NCI-H1048 (cell line): ENCODE measurements at regions not wholly inside any gene's neighbourhood (a gene's known extent, or its start where the extent isn't known, plus 50 kb on each side); places are given as distances from the start of the nearest gene placed in this dataset.

Source experiments
- DNase-seq: peaks from one replicate; lab custom pipeline; 2025; lab: John Stamatoyannopoulos, UW

DNA sequence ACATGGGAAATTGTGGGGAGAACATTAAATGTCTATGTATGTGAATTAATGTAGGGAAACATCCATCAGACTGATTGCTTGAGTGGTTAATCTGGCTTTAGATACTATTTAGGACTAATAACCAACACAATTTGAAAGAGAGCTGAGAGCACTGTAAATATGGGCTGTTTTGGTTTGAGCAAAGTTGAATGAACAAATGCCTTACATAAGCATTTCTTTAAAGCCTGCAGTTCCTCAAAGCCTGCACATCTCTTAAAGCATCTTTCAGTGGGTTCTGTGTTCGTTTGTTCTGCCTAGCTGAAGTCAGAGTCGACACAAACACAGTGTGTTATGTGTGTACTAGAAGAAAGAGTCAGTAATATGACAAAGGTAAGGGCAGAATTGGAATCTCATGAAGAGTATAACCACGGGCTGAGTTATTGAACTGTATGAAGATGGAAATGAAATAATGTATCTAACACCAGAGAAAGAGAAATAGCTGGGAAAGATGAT is 350.0 kb downstream of the SIPA1L2 start:
- DNase-seq, result no peak

DNA sequence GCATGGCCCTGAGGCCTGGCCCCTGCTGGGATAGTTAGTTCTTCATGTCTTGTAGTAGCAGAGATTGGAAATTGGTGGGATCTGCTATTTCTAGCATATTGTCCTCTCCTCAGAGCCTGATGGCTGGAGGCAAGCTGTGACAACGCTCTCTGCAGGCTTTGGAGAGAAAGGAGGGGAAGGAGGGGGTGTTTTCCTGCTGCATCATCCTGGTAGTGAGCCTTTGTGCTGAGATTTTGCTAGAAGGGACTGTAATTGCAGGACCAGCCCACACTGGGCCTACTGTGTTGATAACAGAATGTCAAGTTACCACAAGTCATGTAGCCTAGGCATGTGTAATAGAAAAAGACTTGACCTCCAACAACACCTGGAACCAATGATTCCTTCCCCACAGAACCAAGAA is 351.0 kb downstream of the SIPA1L2 start:
- no peak for DNase-seq

DNA sequence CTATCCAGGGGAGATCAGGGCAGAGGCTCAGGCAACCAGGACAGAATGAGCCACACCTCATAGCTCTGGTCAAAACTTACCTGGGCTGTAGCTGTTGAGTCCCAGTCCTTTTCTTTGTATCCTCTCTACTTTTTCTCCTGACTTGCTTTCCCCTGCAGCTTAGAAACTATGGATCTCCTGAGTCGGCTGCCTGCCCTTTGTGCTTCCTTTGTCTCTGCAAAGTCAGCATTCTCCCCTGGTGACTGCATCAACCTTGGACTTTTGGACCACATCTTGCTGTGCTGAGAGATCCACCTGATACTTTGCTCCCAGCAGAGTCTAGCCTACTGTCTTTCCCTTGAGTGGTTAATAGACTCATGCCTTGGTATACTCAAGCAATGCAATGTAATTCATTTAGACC is 353.3 kb downstream of the SIPA1L2 start:
- DNase-seq, result no peak

DNA sequence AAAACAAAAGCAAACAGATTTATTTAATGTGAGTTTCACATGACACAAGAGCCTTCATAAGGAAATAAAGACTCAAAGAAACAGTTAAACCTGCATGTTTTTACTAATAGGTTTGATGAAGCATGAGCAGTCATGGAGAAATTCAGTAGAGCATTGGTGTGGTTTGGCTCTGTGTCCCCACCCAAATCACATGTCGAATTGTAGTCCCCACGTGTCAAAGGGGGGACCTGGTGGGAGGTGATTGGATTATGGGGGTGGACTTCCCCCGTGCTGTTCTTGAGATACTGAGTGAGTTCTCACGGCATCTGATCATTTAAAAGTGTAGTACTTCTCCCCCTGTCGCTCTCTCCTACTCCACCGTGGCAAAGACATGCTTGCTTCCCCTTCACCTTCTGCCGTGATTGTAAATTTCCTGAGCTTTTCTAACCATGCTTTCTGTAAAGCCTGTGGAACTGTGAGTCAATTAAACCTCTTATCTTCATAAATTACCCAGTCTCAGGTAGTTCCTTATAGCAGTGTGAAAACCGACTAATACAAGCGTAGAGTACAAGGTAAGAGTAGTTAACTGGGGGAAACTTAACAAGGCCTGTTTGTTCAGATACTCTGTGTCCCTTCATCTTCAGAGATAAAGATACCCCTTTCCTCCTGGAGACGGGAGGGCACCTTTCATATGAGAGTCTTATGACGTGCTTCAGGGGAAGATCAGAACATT is 354.8 kb downstream of the SIPA1L2 start:
- no peak for DNase-seq

DNA sequence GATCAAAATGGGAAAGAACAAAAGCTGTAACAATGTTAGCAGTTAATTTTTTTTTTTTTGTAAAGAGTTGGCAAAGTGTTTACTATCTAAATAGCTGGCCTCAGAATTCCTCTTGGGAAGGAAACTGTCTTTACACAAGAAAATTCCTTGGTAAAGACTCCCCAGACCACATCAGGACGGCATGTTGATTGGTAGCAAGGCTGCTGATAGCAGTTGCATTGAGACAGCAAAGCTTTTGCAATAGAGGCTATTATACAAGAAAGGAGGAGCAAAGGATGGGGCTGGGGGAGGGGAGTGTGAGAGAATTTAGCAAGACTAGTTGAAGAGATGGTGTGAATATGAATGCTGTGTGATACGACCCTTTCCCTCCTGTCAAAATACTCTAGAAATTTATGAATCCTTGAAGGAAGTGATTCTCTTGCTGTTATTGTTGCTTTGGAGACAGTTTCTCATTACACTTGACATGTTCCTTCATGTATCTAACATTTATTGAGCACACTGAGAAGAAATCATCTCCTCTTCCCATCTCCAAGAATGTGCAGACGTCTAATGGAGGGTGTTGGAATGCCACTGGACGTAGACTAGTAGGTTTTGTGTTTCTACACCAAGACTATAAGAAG is 355.6 kb downstream of the SIPA1L2 start:
- no peak for DNase-seq

DNA sequence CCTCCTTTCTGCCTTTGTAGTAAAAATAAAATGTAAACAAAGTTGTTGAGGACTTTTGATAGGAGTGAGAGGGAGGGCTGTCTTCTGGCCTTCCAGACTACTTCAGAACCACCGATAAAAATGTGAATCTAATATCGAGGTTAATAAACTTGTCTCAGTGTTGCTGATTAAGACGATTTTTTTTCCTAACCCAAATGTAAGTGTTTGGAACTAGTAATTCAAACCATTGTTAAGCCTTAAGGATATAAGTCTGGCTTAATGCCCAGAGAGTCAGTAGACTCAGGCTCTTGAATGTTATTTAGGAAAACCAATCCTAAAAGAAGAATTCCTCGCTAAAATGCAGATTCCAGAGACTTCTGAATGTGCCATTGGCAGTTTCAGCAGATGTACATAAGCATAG is 356.9 kb downstream of the SIPA1L2 start:
- DNase-seq, result no peak

DNA sequence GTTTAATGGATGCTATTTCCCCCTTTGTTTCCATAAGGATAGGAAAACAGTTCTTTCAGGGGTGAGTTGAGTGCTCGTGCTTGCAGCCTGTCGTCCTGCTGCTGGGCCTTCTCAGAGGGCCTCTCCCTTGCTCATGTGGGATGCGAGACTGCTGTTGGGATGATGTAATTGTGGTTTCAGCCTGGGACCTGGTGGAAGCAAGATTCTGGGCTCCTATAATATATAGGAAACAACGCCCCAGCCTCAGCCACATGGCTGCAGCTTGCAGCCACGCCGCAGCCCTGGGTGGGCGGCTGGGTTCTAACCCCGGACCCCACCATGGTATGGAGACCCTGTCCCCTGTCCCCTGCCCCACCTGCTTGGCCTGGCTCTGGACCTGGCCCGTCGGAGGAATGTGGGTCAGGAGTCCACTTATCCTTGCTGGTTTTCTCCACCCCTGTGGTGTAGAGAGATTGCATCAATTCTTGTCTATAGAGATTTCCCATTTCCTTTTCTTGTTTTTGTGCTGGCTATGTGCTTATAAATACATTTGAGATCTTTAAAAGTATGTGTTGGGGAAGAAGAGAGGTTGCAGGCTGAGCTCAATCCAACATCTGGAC is 357.8 kb downstream of the SIPA1L2 start:
- DNase-seq, result no peak

DNA sequence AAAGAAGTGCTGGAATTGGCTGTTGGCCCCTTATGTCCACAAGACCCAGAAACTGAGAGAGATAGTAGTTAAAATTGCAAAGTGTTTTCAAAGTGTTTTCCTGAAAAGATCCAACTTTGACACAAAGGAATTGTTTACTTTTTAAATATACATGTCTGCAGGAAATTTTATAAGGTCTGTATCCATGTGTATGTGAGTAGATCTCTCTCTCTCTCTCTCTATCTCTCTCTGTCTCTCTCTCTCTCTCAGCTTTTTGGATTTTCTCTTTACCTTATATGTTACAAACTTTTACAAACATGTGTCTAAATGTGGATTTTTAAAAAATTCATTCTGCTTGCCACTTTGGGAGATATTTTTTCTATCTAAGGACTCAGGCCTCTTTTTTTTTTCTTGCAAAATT is 358.6 kb downstream of the SIPA1L2 start:
- no peak for DNase-seq

DNA sequence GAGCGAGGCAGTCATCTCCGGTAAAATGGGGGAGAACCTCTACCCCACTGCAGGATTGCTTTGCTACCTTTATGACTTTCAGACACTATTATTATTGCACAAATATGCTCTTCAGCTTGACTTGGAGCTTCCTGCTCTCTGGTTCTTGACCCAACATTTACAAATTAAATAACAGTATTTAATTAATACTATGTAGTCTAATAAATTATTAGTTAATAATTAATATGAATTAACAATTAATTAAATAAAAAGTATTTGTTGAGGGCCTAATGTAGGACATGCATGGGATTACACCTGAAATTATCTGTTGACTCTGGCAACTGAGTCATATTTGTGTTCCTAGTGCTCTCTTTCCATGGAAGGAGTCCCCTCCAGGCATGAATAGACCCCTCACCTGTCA is 359.9 kb downstream of the SIPA1L2 start:
- no peak for DNase-seq

DNA sequence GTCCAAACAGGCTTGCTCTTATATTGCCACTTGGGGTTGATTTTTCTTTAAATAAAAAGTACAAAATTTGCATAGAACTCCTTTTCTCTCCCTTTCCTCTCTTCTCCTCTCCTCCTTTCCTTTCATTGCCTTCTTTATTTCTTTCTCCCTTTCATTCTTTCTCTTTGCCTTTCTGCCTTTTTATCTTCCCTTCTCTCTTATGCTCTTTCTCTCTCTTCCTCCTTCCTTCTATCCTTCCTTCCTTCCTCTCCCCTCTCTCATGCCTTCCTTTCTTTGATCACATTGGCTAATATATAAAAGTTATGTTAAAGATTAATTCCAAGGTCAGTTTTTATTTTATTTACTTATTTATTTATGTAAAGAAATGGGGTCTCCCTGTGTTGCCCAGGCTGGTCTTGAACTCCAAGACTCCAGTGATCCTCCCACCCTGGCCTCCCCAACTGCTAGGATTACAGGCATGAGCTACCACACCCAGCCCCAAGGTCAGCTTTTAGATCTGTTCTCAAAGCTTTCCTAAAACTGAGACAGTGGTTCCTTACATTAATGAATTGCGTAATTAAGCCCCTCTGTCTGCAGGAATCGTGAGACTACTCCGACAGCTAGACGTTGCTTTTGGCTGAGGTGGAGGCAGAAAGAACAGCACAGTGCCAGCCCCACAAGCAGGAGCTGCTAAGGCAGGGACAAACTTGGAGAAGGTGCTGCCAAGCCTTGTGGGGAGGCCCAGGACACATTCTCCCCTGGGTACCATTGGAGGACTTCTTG is 361.9 kb downstream of the SIPA1L2 start:
- no peak for DNase-seq

DNA sequence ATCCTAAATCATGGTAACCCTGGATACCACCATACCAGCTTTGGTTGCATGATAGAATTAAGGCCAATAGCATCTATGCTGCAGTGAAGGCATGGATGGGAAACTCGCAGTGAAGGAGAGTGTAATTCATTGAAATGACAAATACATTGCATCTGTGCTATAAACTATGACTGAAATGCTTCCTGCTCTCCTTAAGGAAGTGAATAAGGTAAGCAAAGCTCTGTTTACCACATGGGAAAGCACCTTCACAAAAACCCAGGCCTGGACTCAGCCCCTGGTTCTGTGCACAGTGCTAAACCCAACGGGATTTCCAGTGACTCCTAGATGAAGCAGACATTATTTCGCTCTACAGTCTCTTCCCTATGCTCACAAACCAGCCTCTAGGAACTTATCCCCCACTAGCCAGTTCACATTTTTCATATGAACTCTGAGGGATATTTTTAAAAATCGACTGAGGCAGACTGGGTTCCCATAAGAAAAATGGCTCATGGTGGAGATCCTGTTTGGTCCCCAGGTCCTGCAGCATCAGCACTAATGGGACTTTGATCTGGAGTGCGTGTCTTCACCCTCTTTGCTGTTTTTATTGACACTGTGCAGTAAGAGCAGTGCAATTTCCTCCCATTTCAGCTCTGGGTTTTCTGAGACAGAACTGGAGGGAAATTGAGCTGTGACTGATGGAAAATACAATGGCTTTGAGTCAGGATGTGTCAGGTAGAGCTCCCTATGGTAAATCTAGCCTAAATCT is 362.7 kb downstream of the SIPA1L2 start:
- no peak for DNase-seq

DNA sequence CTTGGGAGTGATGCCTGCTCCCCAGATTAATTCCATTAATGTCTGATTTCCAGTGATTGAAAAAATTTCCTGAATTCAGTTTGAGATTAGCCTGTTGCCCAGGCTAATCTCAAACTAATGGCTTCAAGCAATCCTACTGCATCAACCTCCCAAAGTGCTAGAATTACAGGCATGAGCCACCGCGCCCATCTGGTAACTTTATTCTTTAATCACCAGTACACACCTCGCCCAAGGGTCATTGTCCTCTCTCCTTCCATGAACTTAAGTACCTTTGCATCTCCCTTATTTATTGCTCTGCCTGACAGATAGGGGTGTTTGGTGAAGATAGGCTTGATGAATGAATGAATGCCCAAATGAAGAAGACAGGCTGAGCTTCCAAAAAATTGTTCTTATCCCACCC is 366.5 kb downstream of the SIPA1L2 start:
- DNase-seq, result no peak

DNA sequence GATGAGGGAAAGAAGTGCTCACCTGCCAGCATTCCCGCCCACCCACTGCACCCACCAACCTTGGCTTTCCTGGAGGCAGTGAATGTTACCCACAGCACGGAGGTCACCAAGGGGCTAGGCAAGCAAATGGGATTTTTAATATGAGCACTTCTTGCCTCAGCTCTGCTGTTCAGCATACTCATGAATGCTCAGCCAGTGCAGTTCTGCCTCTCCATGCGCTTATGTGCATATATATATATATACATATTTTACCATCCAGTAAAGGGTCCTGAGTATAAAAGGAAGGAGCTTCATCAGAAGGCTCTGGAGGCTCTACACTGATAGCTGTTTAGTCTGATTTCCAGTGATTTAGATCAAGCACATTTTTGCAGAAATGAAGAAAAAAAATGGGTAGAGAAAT is 366.9 kb downstream of the SIPA1L2 start:
- no peak for DNase-seq

DNA sequence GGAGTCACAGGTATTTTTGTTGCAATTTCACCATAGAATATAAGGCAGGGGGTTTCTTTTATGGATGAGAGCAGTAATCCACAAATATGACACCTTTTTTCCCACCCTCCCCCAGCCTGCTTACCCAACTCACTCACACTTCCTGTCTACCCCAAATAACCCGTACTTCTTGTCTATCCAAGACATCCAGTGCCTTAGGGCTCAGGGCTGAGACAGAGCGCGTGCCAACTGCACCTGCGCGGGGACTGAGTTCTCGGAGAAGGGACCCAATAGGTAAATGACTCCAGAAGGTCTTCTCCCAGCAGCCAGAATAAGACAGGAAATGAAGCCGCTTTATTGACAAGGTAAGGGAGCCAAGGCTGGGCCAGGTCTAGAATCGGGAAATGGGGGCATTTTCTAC is 369.1 kb downstream of the SIPA1L2 start:
- DNase-seq, result no peak

DNA sequence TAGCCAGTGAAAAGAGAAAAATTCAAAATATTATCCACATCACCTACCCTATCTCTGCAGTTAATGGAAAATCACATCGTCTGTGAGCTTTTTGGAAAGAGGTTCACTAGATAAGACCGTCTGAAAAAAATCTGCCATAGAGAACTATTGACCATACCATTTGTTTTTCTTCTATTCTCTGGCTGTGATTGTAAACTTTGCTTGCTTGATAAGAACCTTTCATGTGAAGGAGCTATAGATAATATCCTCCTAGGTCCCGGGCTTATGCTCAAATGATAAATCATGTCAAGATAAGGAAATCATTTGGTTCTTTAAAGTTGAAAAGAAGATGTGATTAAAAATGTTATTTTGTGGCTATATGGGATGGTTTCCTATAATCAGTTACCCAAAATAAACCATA is 369.9 kb downstream of the SIPA1L2 start:
- no peak for DNase-seq

DNA sequence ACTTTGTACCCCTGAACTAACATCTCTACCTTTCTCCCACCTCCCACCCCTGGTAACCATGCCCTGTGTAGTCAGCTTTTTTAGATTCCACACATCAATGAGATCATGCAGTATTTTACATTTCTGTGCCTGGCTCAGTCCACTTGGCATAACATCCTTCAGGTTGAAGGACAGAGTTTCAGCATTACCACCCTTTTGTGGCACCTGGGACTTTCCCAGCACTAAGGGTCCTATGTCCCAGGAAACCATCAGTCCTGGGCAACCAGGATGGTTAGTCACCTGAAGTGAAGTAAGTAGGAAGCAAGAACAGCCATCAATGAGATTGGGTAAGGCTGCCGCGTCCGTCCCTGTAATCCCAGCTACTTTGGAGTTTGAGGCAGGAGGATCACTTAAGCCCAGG is 370.6 kb downstream of the SIPA1L2 start:
- no peak for DNase-seq

DNA sequence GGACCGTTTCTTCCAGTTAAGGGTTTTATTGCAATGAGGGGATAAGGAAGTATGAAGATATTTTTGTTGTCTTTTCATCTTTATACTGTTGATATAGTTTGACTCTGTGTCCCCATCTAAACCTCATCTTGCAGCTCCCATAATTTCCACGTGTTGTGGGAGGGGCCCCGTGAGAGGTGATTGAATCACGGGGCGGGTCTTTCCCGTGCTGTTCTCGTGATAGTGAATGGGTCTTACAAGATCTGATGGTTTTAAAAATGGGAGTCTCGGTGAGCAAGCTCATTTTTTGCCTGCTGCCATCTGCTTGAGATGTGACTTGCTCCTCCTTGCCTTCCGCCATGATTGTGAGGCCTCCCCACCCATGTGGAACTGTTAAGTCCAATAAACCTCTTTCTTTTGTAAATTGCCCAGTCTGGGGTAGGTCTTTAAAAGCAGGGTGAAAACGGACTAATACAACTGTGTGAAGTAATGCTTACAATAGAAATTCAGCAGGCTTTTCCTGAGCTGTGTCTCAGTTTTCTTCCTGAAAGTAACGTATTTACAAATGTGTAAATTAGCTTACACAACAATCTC is 377.3 kb downstream of the SIPA1L2 start:
- no peak for DNase-seq

DNA sequence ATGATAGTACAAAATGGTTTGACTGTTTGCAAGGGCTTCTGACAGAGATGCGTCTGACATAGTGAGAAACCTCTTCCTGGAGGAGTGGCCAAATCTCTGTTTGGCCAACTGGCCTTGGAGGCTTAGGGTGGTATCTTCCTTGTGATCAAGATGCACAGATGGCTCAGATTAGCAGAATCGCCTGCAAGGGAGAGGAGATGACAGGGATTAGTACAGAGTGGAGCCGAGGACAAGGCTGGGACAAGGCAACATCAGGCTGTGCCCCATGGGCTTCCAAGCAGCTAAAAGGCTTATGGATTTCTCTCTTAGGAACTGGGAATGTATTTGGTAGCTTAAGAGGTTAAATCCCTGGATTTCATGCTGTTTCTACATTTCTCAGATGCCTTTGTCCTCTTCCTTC is 379.1 kb downstream of the SIPA1L2 start:
- no peak for DNase-seq

DNA sequence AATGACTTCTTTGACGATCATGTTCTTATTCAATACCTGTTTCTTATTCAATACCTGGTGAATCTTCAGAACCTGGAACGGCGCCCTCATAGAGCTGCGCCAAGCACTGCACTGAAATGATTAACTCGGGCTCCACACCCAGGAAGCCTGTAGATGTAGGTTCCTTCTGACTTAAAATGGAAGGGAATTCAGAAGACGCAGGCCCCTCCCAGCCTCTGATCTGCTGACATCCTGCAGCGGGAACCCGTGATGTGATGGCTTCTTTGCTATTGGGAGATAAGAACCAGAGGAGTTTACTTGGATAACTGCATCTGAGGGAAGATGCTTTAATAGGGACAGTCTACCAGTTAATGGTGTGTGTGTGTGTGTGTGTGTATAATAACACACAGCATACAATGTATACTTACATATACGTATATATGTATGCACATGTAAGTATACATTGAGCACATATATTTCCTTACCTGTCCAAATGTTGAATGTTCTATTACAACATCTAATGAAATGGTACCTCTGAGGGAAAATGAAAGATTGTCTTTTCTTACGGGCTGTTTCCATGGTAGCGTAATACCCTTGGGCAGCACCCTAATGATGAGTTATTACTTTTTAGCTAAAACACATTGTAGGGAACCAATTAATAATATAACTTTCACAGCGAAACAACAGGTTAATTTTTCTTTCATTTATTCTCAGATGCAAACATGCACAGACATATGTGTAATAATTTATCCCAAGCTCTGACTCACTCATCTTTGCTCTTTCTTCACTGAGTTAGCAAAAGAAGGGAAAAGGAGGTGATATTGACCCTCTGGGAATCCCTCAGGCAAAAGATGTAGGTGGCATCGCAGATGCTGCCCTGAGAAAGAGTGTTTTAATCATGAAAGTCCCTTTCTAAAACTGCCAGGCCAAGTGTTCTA is 379.8 kb downstream of the SIPA1L2 start:
- DNase-seq, result no peak

DNA sequence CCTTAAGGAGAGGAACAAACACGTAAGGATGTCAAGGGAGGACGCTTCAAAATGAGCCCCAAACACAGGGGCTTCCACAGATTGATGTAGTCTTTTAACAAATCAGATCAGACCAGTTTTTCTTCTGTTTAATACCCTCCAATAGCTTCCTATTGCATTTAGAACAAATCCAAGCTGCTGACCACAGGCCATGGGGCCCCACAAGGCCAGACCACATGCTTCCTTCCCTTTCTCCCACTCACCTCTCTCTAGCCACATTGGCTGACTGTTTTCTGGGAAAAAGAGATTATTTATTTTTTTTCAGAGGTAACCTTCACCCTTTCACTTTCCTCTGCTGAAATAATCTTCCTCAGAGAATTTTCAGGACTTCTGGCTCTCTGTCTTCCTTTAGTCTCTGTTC is 380.6 kb downstream of the SIPA1L2 start:
- DNase-seq, result no peak
